LNCAP (cell line): ENCODE measurements at regions not wholly inside any gene's neighbourhood (a gene's known extent, or its start where the extent isn't known, plus 50 kb on each side); places are given as distances from the start of the nearest gene placed in this dataset.

Experiments used
- CTCF ChIP-seq: fragments of 450-650 bp; IDR thresholded peaks from 2 replicates; pipeline ENCODE4 v1.5.1; 2017; ENCODE audit warnings: mild to moderate bottlenecking

GRCh38 chr1:195872376-195872775 lies 735.9 kb downstream of the KCNT2 start:
- TF ChIP-seq CTCF = no peak

GRCh38 chr1:195867638-195868037 lies 740.6 kb downstream of the KCNT2 start:
- TF ChIP-seq CTCF = no peak

GRCh38 chr1:195866781-195867222 lies 741.4 kb downstream of the KCNT2 start:
- TF ChIP-seq CTCF = no peak

GRCh38 chr1:195866091-195866780 lies 742.0 kb downstream of the KCNT2 start:
- no peak for TF ChIP-seq CTCF

GRCh38 chr1:195851804-195852203 lies 756.4 kb downstream of the KCNT2 start:
- no peak for TF ChIP-seq CTCF

- no peak for TF ChIP-seq CTCF
These were observed 757.1 kb downstream of the KCNT2 start for GRCh38 chr1:195851016-195851601.

- no peak for TF ChIP-seq CTCF
These were observed 759.1 kb downstream of the KCNT2 start for GRCh38 chr1:195849180-195849579.

GRCh38 chr1:195831789-195832188 lies 776.5 kb downstream of the KCNT2 start:
- TF ChIP-seq CTCF = no peak
